HG03558 (cell line): ENCODE measurements at regions not wholly inside any gene's neighbourhood (a gene's known extent, or its start where the extent isn't known, plus 50 kb on each side); places are given as distances from the start of the nearest gene placed in this dataset.

ENCODE experiments used
- ATAC-seq: cut with Tn5 transposase; IDR thresholded peaks from one replicate; pipeline ENCODE4 v1.9.1; 2021; ENCODE audit warnings: moderate number of reproducible peaks; ENCODE audit not compliant: unreplicated experiment; ENCODE audit errors: extremely low read depth

DNA sequence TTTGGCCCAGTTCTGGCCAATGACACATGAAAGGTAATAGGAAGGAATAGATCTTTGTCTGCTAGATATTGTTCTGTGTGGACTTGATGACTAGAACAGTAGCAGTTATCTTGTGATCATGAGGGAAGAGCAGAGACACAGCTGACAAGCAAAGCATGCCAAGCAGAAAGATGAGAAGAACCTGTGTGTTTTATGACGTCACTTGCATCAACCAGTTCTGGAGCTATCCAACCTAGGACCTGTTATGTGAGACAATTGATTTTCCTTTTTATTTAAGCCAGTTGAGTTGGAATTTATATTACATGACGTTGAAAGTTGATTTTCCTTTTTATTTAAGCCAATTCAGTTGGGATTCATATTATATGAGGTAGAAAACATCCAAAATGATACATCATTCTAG, 143.2 kb downstream of the MCHR2 start:
- ATAC-seq, result no peak

DNA sequence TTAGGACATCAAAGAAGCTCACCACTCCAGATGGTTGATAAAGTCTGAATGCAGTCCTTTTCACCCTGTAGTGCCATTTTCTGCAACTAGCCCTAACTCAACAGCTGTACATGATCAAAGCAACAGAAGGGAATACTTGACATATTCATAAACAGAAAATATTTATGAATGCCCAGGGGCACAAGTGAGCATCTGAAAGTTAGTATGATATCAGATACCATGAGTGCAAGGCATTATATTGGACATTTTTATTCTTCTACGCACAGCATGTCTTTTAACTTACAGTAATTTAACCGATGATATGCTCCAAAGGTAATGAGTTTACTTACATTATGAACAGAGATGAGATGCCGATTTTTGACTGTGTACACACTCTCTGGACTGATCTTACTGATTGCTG, 142.0 kb downstream of the MCHR2 start:
- ATAC-seq, result no peak

DNA sequence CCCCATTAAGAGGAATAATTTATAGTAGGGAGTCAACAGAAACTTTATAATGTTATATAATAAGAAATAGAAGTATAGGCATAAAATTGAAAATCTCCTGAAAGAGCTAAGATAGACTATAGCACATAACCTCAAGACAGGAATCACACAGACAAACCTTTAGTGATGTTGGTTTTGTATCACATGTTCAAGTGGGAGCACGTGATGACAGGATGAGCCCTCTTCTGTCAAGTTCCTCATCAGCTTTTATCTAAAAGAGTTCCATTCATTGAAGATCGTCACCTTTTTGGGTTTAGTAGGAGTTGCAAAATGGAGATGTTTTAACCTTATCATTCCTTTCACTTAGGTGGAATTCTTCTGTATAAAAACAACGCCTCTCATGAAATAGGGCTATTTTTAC, 127.0 kb downstream of the MCHR2 start:
- ATAC-seq, result no peak

DNA sequence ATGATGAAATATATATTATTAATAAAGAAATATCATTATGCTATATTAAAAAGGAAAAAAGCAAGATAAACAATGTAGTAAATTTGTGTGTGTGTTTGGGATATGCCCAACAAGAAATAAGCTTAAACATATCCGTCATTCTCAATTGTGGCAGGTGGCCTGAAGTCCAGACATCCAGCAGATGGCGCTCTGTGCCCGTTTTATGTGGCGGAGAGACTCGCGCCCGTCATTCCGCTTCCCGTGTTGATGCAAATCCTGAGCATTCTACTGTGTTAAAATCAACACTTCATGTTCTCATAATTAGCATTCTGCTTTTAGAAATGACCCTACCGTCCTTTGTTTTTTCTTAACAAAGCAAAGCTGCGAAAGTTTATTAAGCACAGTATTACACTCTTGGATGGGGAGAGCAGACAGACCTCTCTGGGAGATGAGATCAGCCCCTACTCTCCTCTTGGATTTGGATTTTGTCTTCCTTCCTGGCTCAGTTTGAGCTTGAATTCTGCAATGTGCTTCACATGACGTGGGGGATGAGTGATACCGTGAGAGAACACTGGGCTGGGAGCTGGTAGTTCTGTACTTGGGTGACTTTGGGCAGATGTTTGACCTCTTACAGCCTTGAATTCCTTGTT, 125.8 kb downstream of the MCHR2 start:
- ATAC-seq, result peak; percentile 77
